HG03060 (cell line): ENCODE measurements at regions not wholly inside any gene's neighbourhood (a gene's known extent, or its start where the extent isn't known, plus 50 kb on each side); places are given as distances from the start of the nearest gene placed in this dataset.

Experiments
- ATAC-seq: cut with Tn5 transposase; IDR thresholded peaks from one replicate; pipeline ENCODE4 v1.9.1; 2021; ENCODE audit warnings: low read depth, moderate number of reproducible peaks; ENCODE audit not compliant: unreplicated experiment

DNA sequence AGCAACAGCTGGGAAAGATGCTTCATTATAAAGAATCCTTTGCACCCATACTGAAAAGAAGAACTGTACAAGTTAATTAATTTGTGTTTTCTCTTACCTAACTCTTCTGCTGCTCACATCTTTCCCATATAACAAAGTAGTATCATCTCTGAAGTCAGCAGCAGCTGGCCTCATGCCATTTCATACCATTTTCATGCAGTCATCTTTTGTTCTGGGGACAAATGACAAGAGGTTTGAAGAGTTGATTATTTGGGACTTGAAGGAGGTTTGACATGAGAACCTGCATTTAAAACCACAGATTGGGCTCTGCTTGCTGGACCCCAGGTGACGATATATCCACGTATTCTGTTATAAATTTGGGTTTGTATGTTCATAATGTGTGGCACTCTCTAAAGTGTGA, 430.3 kb downstream of the SPRY1 start:
- no peak for ATAC-seq

DNA sequence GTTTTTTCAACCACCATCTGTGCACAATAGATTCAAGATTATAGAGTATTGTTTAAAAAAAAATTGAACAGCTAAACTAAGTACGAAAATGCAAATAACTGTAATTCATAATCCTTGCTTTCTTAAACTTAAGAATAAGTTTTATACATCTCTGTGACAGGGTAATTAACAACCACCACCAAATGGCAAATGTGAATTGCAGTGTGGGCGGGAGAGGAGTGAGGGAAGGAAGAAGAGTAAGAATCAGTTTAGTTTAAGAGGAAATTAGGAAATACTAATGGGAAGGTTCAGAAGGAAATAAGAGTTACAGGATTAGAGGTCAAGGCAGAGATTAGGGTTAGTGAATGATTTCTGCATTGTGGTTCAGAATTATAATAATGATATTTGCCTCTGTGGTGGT, 430.9 kb downstream of the SPRY1 start:
- no peak for ATAC-seq

DNA sequence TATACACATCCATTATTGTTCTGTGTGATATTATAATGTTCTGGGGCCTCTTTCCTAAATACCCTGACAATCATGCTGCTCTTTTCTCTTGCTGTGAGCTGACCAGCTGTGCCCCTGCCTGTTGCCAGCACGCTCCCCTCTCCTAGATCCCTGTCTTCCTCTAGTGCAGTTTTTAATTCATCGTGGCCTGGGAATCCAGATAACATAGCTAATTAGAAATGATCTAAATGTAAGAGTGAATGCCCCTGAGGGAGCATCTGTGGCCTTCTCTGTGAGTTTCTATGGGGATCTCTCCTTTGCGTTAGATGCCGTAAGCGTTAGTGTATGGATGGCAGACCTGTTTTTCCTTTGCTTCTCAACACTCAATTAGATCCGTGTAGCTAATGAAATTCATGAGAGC, 434.3 kb downstream of the SPRY1 start:
- no peak for ATAC-seq

- ATAC-seq, result no peak
Measured at GRCh38 chr4:123832173-123833026, 435.8 kb downstream of the SPRY1 start.

GRCh38 chr4:123833171-123833643, 436.6 kb downstream of the SPRY1 start:
- ATAC-seq, result no peak

GRCh38 chr4:123835831-123836590, 439.4 kb downstream of the SPRY1 start:
- no peak for ATAC-seq

- ATAC-seq, result no peak
Measured at GRCh38 chr4:123836851-123837595, 440.4 kb downstream of the SPRY1 start.

- no peak for ATAC-seq
Measured at GRCh38 chr4:123838474-123838873, 441.9 kb downstream of the SPRY1 start.

GRCh38 chr4:123840197-123840596, 443.6 kb downstream of the SPRY1 start:
- ATAC-seq, result no peak

DNA sequence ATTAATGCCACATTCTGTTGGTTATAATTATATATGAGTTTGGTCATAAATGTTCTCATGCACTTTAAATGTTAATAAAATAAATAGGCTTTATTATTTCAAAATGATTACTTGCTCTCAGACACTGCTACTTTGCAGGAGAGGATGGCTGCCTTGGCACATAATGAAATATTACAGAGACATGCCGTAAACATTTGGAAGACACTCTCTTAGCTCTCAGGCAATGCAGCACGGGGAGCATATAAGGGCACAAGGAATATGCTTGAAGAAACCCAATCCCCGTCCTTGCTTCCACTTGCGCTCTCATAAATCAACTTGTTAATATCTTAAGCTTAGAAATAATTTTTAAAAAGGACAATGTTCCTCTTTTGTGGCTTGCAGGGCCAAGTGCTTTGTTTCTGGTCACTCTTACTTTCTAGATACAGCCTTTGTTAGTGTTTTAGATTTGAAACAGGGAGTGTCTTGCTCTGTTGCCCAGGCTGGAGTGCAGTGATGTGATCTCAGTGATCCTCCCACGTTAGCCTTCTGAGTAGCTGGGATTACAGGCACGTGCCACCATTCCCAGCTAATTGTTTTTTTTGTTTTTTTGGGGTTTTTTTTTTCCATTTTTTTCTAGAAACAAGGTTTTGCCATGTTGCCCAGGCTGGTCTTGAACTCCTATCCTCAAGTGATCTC, 445.0 kb downstream of the SPRY1 start:
- ATAC-seq, result no peak

- ATAC-seq, result no peak
Measured at GRCh38 chr4:123843137-123843536, 446.5 kb downstream of the SPRY1 start.

DNA sequence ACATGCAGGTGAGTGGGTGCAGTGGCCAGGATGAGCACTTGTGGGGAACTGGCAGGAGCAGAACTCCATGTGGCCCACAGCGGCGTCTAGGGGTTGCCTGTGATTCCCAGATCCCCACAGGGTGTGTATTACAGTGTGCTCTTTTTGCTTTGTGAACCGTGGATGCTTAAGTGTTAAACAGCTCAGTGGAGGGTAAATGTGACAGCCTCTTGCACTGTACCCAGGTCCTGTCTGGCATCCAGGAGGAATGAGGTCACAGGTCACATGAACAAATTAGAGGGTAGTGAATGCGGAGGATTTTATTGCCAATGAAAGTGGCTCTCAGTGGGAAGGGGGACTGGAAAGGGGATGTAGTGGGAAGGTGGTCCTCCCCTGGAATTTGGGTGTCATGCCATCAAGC, 447.8 kb downstream of the SPRY1 start:
- ATAC-seq, result no peak

- ATAC-seq, result no peak
Measured at GRCh38 chr4:123846092-123846491, 449.5 kb downstream of the SPRY1 start.

GRCh38 chr4:123846561-123846960, 450.0 kb downstream of the SPRY1 start:
- no peak for ATAC-seq

DNA sequence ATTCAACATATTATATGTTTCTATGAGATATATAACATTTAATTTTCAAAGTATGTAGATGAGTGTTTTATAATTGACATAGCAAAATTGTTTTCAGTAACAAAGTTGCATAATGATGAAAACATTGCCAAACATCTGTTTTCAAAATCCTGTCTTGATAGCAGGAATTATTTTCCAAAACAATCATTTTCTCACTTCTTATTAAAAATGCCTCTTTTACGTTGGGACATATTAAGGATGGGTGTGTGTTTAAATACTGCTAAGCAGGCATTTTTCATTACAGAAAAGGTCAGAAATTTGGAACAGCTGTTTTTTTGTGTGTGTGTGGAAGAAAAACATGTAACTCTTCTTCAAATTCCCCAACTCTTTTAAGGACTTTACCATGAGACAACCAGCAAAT, 452.0 kb downstream of the SPRY1 start:
- no peak for ATAC-seq

DNA sequence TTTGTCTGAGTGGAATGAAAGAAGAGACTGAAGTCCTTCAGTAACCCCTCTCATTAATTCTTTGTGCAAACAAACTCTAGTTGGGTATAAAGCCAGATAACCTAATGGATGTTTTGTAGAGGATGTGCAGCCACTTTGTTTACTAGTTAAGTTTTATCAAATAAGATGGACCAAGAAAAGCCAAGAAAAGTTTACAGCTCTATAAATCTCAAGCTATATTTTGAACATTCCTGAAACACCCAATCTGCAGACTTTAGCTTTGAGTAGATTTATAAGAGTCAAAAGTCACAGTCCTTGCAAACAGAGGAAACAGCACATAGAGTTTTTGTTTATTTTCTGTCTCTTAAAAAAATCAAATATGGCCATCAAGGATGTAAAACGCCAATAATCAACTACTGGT, 452.9 kb downstream of the SPRY1 start:
- no peak for ATAC-seq

DNA sequence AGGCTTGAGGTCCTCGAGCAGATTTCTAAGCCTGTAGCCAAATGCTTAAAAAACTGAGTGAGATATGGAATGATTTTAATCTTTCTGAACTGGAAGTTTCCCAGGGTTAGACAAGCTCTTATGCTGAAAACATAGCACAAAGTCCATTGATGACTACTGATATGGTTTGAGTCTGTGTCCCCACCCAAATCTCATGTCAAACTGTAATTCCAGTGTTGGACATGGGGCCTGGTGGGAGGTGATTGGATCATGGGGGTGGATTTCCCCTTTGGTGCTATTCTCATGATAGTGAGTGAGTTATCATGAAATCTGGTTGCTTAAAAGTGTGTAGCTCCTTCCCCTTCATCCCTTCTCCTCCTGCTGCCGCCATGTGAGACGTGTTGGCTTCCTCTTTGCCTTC, 454.9 kb downstream of the SPRY1 start:
- ATAC-seq, result no peak

DNA sequence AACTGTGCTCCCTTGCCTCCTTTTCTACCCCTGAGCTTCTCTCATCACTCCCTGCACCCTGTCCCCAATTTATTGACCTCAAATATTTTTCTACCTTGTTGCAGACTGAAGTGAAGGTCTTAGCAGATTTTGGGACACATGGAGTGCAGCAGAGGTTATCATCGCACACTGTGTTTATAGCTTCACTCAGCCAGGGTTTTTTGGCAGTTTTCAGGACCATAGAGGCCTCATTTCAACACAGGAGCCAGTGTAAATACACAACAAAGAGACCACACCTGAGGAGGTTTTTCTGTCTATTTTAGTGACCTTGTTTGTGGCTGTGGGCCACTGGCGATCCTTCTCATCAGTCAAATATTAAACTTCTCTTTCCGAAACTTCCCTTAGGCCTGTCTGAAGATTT, 457.1 kb downstream of the SPRY1 start:
- ATAC-seq, result no peak

DNA sequence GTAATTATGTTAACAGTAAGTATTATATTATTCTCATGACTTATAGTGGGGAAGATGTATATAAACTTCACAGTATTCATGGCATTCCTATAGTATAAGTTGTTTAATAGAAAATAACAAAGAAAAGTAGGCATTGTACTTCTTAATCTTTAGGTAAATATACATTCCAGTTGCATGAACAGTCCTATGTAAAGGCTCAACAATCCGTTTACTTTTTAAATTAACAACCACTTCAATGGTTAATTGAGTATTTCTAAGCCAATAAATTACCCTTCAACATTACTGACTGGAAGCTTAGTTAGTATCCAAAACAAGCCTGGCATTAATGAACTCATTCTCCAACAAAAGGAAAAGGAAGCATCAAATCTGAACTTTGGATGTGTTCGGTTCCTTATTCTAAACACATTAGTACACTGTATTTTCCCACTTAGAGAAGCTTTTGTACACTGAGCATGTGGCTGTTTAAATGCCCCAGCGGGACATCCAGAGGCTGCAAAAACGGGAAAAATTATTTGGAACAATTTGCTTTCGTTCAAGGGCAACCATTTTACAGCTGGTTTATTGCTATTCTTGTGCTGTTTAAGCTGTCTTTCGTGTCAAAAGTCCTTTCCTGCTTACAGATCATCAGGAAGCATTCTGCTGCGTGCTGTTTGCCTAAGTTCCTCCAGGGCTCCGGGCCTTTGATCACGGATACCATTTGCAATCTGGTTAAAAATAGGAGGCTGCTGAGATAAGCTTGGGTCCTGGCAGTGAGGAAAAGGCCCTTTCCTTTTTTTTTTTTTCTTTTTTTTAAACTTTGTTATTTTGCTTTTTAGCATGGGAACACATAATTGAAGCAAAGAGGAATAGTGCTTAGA, 460.3 kb downstream of the SPRY1 start:
- no peak for ATAC-seq

DNA sequence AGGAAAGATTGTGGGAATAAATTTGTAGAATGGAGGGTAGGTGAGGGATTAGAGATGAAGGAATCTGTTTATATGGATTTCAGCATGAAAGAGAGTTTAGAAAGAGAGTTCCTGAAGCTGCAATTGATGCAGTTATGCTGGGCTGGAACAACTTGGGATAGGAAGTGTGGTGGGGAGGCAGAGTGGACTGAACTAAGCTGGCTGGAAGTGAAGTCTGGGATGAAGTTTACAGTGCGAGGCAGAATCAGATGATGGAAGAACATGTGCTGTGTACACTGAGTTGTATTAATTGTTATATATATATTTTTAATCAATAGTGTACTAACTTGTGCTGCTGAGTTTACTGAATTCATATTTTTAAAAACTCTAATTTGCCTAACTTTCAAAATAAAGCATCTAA, 461.9 kb downstream of the SPRY1 start:
- ATAC-seq, result no peak
